Activated naive CD4-positive, alpha-beta T cell treated with anti-CD3 and anti-CD28 coated beads, Interleukin-2, amount 10 ng/mL, durations not matched to agents 7 days and 5 days (primary cell): ENCODE measurements at regions not wholly inside any gene's neighbourhood (a gene's known extent, or its start where the extent isn't known, plus 50 kb on each side); places are given as distances from the start of the nearest gene placed in this dataset.

Source experiments
- CTCF ChIA-PET: fragments of 350-600 bp; sonication (Branson Sonifier 250); formaldehyde crosslinking; loops from one replicate; lab custom pipeline; 2021; ENCODE audit warnings: antibody characterized with exemption; lab: Charles Lee
- DNase-seq: peaks from one replicate; pipeline ENCODE4 v3.0.0-alpha.2; 2020
- H3K27ac Mint-ChIP-seq: one replicate; pipeline ENCODE4 v1.8.0; 2021; ENCODE audit warnings: mild to moderate bottlenecking, moderate library complexity, mixed read lengths
- H3K27me3 Mint-ChIP-seq: one replicate; pipeline ENCODE4 v1.8.0; 2021; ENCODE audit warnings: mild to moderate bottlenecking, mixed read lengths
- H3K36me3 Mint-ChIP-seq: one replicate; pipeline ENCODE4 v1.8.0; 2021; ENCODE audit warnings: mixed read lengths
- H3K4me1 Mint-ChIP-seq: one replicate; pipeline ENCODE4 v1.8.0; 2021; ENCODE audit warnings: mixed read lengths
- H3K4me3 Mint-ChIP-seq: one replicate; pipeline ENCODE4 v1.8.0; 2021; ENCODE audit warnings: mild to moderate bottlenecking, moderate library complexity, mixed read lengths
- H3K9me3 Mint-ChIP-seq: one replicate; pipeline ENCODE4 v1.8.0; 2021; ENCODE audit warnings: mixed read lengths

DNA sequence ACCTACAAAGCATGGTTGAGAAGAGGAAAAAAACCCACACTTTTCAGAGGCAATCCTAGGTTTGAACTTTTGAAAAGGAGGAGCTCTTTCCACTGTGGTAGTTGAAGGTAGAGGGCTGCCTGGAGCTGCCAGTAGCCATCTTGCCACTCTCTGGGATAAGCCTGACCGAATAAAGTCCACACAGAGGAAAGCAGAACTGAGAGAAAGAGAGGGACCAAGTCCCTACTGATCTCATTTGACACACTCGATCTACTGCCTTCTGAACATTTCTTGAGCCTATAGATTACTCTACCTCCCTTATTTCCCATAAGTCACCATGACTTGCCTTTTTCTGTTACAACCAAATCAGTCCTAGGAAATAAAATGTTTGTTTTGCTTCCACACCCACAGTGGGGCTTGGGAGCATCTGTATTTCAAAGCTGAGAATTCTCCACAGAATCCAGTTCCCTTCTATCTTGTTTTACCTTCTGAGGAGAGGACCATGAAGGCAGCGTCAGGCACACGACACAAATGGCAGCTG lies 147.0 kb upstream of the PTPRK start:
- H3K9me3 Mint-ChIP-seq = no peaks in the 10 kb centered on the region
- H3K27ac Mint-ChIP-seq = no peak overlapping the region
- H3K4me3 Mint-ChIP-seq = no peak overlapping the region
- H3K36me3 Mint-ChIP-seq = no peaks in the 10 kb centered on the region
- no peaks in the 10 kb centered on the region for H3K27me3 Mint-ChIP-seq
- H3K4me1 Mint-ChIP-seq = no peaks in the 10 kb centered on the region
- no peak for DNase-seq
- CTCF ChIA-PET = no interaction called here

DNA sequence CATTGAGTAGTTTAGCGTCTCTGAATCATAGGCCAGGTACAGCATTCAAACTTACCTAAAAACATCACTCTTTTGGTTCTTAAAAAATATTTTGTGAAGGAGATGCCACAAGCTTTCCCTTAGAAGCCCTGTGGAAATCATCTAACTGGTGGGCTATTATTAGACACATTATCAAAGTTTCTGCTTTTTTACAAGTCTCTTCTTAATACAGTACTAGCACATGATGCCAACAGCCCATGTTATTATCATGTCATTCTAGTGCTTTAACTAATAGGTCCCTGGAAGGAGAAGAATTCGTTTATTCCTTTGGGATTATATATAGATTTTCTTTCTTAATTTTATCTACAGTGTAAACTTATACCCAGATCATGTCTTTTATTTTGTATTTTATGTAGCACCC lies 146.0 kb upstream of the PTPRK start:
- CTCF ChIA-PET = no interaction called here
- no peak overlapping the region for H3K27ac Mint-ChIP-seq
- H3K9me3 Mint-ChIP-seq = no peaks in the 10 kb centered on the region
- H3K4me3 Mint-ChIP-seq = no peak overlapping the region
- no peaks in the 10 kb centered on the region for H3K27me3 Mint-ChIP-seq
- H3K36me3 Mint-ChIP-seq = no peaks in the 10 kb centered on the region
- no peak for DNase-seq
- no peaks in the 10 kb centered on the region for H3K4me1 Mint-ChIP-seq

DNA sequence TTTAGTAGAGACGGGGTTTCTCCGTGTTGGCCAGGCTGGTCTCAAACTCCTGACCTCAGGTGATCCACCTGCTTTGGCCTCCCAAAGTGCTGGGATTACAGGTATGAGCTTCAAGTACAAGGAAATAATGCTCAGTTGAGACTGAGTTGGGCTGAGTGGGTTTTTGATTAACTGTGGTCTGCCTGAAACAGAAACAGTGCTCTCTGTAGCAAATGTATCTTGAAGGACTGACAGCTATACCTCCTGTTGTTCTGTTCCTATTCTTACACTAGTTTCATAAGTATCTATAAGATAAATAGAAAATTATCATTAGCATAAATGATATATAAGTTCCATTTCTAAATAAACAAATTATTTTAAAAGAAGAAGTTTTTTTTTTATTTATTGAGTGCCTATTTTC lies 142.8 kb upstream of the PTPRK start:
- Mint-ChIP-seq H3K27ac (no peak overlapping the region), H3K4me3 (no peak overlapping the region), H3K4me1 (no peaks in the 10 kb centered on the region), H3K27me3 (no peaks in the 10 kb centered on the region), H3K36me3 (no peaks in the 10 kb centered on the region), H3K9me3 (no peaks in the 10 kb centered on the region)
- DNase-seq = no peak
- CTCF ChIA-PET = no interaction called here

DNA sequence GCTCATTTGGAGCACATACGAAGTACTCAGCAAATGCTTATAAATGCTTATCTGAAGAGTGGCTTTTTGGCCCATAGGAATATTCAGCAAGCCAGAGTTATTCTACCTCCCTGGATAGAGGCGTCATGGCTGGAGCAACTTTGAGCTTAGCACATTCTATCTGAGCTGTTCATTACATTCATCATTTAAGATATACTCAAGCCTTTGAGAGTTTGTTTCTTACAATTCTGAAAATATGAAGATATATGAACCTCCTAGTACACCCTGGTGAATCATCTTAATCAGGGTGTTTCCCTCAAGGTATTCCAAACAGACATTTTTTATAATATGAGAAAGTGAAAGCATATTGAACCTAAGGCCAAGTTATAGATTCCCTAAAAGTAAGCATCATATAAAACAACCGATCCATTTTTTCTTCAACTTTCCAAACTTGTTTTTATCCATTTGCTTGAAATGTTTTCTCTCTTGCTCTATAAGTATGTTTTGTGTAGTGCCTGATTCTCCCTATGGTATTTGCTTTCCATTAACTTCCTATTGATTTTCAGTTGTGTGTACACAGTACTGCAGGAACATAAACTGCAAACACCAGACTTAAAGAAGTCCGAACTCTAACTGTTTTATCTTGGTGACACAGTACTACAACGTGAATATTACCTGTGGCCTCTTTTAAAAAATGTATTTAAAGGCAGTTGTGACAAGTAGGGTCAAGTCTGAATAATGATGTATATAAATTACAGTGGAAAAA lies 139.7 kb upstream of the PTPRK start:
- H3K27ac Mint-ChIP-seq = no peak overlapping the region
- peaks cover 6% of the 10 kb centered on the region for H3K4me1 Mint-ChIP-seq
- H3K4me3 Mint-ChIP-seq = no peak overlapping the region
- CTCF ChIA-PET = no interaction called here
- no peak for DNase-seq
- H3K9me3 Mint-ChIP-seq = no peaks in the 10 kb centered on the region
- no peaks in the 10 kb centered on the region for H3K36me3 Mint-ChIP-seq
- no peaks in the 10 kb centered on the region for H3K27me3 Mint-ChIP-seq

DNA sequence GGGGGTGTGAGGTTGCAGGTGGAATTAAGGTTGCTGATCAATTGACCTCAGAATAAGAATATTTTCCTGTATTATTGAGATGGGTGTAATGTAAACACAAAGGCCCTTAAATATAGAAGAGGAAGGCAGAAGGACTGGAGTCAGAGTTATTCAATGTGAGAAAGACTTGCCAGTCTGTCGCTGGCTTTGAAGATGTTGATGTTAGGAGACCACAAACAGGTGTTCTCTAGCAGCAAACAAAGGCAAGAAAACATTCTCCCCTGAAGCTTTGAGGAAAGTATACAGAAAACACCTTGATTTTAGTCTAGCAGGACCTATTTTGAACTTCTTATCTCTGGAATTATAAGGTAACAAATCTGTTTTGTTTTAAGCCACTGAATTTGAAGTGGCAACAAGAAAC lies 138.9 kb upstream of the PTPRK start:
- CTCF ChIA-PET = no interaction called here
- Mint-ChIP-seq H3K36me3 (no peaks in the 10 kb centered on the region), H3K9me3 (no peaks in the 10 kb centered on the region), H3K4me3 (no peak overlapping the region), H3K4me1 (peaks cover 6% of the 10 kb centered on the region), H3K27me3 (no peaks in the 10 kb centered on the region), H3K27ac (no peak overlapping the region)
- DNase-seq = no peak

DNA sequence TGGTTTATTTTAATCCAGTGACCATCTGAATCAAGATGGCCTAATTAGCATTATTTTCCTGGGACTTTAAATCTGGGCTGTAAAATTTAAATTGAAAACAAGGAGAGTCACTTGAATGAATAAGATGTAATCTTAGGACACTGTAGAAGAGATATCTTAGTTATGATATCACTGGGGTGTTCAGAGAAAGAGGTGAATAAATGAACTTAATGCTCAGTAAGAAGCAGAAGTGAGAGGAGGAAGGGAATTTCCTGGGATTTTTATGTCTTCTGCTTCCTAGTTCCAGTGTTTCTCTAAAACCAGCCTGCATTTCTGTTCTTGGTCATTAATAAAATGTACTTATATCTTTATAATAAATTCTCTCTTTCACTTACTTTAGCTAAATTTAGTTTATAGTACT lies 136.8 kb upstream of the PTPRK start:
- CTCF ChIA-PET = no interaction called here

DNA sequence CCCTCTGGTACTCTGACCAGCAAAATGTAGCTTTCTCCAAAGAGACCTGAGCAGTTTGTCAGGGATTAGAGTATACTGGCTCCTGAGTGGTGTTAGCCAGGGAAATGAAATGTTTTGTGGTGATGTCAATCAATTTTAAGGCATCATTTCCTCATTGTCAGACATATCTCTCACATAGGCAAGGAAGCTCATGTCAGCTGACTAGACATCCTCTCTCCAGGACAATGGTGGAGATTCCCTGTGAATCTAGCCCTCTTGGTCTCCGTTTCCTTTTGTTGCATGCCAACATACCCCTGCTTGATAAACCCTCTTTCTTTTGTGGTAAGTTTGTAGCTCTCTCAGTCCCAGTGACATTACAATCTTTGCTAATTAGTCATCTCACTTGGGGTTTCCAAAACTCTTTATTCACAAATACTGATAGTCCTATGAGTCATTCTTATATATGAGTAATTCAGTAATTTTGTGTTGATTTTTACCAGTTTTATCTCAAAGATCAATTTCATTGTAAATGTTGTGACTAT lies 135.6 kb upstream of the PTPRK start:
- no peak overlapping the region for H3K27ac Mint-ChIP-seq
- H3K9me3 Mint-ChIP-seq = no peaks in the 10 kb centered on the region
- H3K4me1 Mint-ChIP-seq = peaks cover 6% of the 10 kb centered on the region
- CTCF ChIA-PET = no interaction called here
- no peaks in the 10 kb centered on the region for H3K36me3 Mint-ChIP-seq
- H3K27me3 Mint-ChIP-seq = no peaks in the 10 kb centered on the region
- DNase-seq = no peak
- H3K4me3 Mint-ChIP-seq = no peak overlapping the region

More for the DNA sequence above, 136.8 kb upstream of the PTPRK start:
- Mint-ChIP-seq H3K27ac (no peak overlapping the region), H3K9me3 (no peaks in the 10 kb centered on the region), H3K36me3 (no peaks in the 10 kb centered on the region), H3K27me3 (no peaks in the 10 kb centered on the region), H3K4me3 (no peak overlapping the region), H3K4me1 (peaks cover 6% of the 10 kb centered on the region)
- no peak for DNase-seq

DNA sequence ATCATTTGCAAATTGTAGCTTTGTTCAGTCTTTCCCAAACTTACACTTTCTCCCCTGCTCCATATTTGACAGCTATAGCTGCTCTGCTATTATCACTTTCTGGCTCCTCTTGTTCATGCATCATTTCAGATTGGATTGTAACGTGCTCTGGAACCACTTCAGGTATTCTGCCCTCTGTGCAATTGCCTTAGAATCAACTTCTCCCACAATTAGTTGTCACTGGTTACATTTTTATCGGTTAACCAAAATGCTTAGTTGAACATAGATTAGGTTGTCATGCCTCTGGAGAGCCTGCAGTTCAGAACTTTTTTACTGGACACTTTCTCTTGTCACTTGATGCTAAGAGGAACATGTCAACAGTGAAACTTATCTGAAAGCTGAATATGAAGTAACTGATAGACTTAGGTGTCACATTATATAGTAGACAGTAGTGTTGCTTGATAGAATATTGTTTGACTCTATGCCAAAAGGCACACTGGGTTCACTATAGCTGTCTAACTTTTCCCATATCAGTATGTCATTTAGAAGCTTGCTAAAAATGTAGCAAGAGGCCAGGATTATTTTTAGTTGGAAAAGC lies 127.7 kb upstream of the PTPRK start:
- no peak overlapping the region for H3K4me3 Mint-ChIP-seq
- H3K36me3 Mint-ChIP-seq = no peaks in the 10 kb centered on the region
- no peaks in the 10 kb centered on the region for H3K4me1 Mint-ChIP-seq
- no peaks in the 10 kb centered on the region for H3K27me3 Mint-ChIP-seq
- DNase-seq = no peak
- no peaks in the 10 kb centered on the region for H3K9me3 Mint-ChIP-seq
- H3K27ac Mint-ChIP-seq = no peak overlapping the region
- CTCF ChIA-PET = no interaction called here

DNA sequence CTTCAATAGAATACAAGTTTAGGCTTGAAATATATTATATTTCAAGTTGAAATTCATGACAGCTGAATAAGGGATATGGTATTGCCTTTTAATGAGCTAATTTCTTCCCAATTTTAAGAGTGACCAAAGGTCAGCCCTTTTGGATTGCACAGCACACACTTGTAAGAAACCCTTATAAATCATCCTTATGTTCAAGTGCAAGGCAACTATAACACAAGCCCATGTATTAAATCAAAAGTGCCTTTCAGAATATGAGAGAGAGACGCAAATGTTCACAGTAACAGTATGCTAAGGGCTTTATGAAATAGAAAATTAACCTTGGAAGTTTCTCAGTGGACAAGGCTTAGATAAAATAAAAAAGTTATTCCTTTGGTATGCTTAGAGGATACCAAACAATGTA lies 121.7 kb upstream of the PTPRK start:
- no peaks in the 10 kb centered on the region for H3K4me1 Mint-ChIP-seq
- no peak overlapping the region for H3K4me3 Mint-ChIP-seq
- no peaks in the 10 kb centered on the region for H3K9me3 Mint-ChIP-seq
- no peak for DNase-seq
- CTCF ChIA-PET = no interaction called here
- H3K36me3 Mint-ChIP-seq = no peaks in the 10 kb centered on the region
- no peaks in the 10 kb centered on the region for H3K27me3 Mint-ChIP-seq
- no peak overlapping the region for H3K27ac Mint-ChIP-seq

DNA sequence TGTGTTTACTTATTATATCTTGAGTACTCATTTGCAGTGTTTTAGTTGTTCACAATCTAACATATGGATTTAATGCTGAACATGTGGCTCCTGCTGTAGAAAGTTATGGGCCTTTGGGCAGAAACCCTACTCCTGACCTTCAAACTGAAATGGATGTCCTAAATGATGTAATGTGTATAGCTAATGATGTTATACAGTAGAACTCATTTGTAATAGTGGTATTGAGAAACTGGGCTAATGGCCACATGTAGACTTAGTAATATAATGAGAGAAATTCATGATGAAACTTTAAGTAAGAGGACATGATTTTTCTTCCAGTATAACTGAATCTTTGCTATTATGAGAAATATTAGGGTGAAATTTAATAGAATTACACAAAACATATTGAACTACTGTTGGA lies 121.3 kb upstream of the PTPRK start:
- Mint-ChIP-seq H3K4me1 (no peaks in the 10 kb centered on the region), H3K9me3 (no peaks in the 10 kb centered on the region), H3K27ac (no peak overlapping the region), H3K4me3 (no peak overlapping the region), H3K36me3 (no peaks in the 10 kb centered on the region), H3K27me3 (no peaks in the 10 kb centered on the region)
- CTCF ChIA-PET = no interaction called here
- DNase-seq = no peak

DNA sequence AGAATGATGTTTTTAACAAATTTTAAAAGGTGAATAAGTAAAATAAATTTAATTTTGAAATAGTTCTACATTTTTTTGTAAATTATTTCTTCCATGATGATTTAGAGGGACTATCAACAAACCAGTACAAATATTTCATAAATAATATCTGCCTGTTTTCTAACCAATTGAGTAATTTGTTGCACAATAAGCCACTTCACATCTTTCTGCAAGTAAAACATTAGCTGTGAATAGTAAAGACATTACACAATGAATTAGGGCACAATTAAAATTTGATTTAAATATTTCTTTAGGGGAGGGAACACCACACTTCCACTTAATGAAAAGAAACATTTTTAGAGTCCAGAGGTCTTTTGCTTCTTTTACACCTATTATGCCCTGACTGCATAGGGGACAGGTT lies 118.4 kb upstream of the PTPRK start:
- no peaks in the 10 kb centered on the region for H3K36me3 Mint-ChIP-seq
- no peaks in the 10 kb centered on the region for H3K9me3 Mint-ChIP-seq
- H3K27me3 Mint-ChIP-seq = no peaks in the 10 kb centered on the region
- no peak for DNase-seq
- CTCF ChIA-PET = no interaction called here
- no peak overlapping the region for H3K4me3 Mint-ChIP-seq
- H3K27ac Mint-ChIP-seq = no peak overlapping the region
- no peaks in the 10 kb centered on the region for H3K4me1 Mint-ChIP-seq

DNA sequence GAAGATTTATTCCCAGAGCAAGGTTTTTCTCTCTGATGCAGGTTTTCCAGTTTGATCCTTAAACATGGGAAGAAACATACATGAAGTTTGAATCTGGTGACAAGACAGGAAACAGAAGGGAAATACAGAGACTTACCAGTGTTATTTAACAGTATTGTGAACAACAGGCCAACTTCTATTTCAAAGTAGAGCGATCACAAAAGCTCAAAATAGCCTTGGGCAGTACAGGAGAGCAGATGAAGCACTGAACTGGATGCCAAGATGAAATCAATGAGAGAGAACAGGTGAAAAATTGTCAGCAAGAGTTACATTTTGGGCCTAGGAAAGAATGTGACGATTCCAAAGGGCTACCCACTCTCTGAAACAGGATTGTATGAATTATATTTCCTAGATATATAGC lies 114.8 kb upstream of the PTPRK start:
- H3K36me3 Mint-ChIP-seq = no peaks in the 10 kb centered on the region
- DNase-seq = no peak

DNA sequence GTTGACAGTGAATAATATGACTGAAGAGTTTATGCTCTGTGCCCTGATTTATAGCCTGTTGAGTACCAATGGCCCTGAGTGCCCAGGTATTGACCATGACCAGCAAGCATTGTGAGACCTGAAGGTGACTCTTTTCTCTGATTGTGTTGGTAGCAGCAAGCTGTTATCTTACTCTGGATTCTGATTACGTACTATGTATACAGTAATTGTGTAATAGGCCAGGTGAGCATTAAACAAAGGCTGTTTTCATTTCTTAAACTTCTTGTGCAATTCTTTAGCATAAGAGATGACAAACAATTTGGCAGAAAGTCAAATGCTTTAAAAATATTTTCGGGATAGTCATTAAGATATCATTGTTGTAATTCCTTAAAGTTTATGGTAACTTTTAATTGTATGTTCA lies 111.7 kb upstream of the PTPRK start:
- Mint-ChIP-seq H3K27ac (no peak overlapping the region), H3K27me3 (no peaks in the 10 kb centered on the region), H3K4me3 (no peak overlapping the region), H3K4me1 (no peaks in the 10 kb centered on the region), H3K36me3 (no peaks in the 10 kb centered on the region), H3K9me3 (no peaks in the 10 kb centered on the region)
- DNase-seq = no peak
- CTCF ChIA-PET = no interaction called here

More for the DNA sequence above, 114.8 kb upstream of the PTPRK start:
- Mint-ChIP-seq H3K4me3 (no peak overlapping the region), H3K27me3 (no peaks in the 10 kb centered on the region), H3K4me1 (no peaks in the 10 kb centered on the region), H3K9me3 (no peaks in the 10 kb centered on the region), H3K27ac (no peak overlapping the region)
- CTCF ChIA-PET = no interaction called here

DNA sequence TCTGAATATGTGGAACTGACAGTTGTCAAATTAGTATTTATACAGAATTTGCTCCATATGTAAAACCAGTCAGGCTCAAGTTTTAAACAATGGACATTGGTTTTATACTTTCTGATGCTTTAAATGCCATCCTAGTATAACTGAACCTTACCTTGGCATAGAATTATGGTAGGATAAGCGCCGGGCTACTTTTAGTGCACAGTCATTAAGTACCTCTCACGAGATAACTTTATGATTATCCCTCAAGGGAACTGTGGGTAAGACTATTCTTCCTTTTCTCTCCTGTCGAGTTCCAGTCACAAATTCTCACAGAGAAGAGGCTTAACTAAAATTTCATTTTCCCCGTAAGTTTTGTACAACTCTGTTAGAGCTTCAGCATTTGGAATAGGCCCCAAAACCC lies 110.6 kb upstream of the PTPRK start:
- no peaks in the 10 kb centered on the region for H3K27me3 Mint-ChIP-seq
- H3K4me1 Mint-ChIP-seq = no peaks in the 10 kb centered on the region
- no peaks in the 10 kb centered on the region for H3K36me3 Mint-ChIP-seq
- no peak overlapping the region for H3K27ac Mint-ChIP-seq
- CTCF ChIA-PET = no interaction called here
- H3K4me3 Mint-ChIP-seq = no peak overlapping the region
- DNase-seq = no peak
- H3K9me3 Mint-ChIP-seq = no peaks in the 10 kb centered on the region

DNA sequence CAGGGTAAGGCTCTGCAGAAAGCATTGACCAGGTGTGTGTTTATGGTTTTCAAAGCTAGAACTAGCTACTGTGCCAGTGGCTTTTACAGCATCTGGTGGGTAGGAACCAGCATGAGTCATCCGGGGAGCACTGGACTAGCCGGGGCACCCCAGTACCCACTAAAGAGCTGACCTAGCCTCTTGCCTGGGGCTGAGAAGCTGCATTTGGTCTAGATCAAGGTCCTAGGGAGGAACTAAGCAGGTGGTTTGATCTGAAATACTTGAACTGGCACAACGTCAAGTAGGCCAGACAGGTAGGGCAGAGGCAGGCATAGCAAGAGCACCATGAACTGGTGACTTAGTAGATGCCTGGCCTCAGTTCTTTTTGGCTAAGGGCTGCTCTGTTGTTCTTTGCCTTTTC lies 109.8 kb upstream of the PTPRK start:
- Mint-ChIP-seq H3K4me3 (no peak overlapping the region), H3K36me3 (no peaks in the 10 kb centered on the region), H3K4me1 (no peaks in the 10 kb centered on the region), H3K27me3 (no peaks in the 10 kb centered on the region), H3K27ac (no peak overlapping the region), H3K9me3 (no peaks in the 10 kb centered on the region)
- CTCF ChIA-PET = no interaction called here
- no peak for DNase-seq
